ENCODE measurements at regions not wholly inside any gene's neighbourhood (a gene's known extent, or its start where the extent isn't known, plus 50 kb on each side); places are given as distances from the start of the nearest gene placed in this dataset.

DNA sequence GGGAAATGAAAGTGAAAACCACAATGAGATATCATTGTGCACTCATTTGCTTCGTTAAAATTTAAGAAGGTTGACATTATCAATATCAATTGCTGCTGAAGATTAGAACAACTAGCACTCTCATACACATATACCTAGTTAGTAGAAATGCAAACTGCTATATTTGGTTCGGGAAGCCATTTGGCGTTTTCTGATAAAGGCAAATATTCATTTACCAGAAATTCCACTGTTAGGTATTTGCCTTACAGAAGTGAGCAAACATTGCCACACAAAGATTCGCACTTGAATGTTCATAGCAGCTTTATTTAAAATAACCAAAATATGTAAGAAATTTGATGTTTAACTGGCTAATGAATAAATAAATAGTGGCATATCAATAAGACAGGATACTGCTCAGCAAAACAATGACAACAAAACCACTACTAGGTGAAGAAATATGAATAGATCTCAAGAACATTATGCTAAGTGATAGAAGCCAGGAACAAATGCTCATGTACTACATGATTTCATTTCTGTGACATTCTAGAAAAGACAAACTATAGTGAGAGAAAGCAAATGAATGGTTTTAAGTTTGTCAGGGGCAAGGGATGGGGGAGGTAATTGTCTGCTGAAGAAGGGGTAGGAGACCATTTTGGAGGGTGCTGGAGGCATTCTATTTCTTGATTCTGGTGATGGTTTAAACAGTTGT lies 387.8 kb downstream of the PTH2R start:
- TF ChIP-seq CTCF (conservative IDR thresholded peaks at IDR 0.05 in 1 of 2, IDR thresholded peaks at IDR 0.05 in 1 of 2; ENCODE audit: low read depth in 1 of 2, low read length in 2 of 2): no peak
- TF ChIP-seq EZH2 (IDR thresholded peaks at IDR 0.05; ENCODE audit: low read length, missing control alignments): no peak
